ENCODE measurements at regions not wholly inside any gene's neighbourhood (a gene's known extent, or its start where the extent isn't known, plus 50 kb on each side); places are given as distances from the start of the nearest gene placed in this dataset.

DNA sequence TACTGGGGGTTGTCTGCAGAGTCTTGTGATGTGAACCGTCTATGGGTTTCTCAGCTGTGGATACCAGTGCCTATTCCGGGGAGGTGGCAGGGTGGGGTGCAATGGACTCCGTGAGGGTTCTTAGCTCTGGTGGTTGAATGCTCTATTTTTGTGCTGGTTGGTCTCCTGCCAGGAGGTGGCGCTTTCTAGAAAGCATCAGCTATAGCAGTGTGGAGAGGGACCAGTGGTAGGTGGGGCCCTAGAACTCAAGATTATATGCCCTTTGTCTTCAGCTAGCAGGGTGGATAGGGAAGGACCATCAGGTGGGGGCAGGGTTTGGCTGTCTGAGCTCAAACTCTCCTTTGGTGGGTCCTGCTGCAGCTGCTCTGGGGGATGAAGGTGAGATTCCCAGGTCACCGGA lies 127.3 kb upstream of the PLD5 start:
- FAIRE-seq: no peak

GRCh38 chr1:242641461-242641860 lies 117.0 kb upstream of the PLD5 start:
- DNase-seq (ENCODE audit: low read depth, low spot score): no peak
- no peaks in the 10 kb centered on the region for H3K27me3 ChIP-seq (ENCODE audit: control insufficient read depth, extremely low read depth, insufficient read depth, low read length)

More for the DNA sequence above, 127.3 kb upstream of the PLD5 start:
- Histone ChIP-seq H3K4me3 (ENCODE audit: control insufficient read depth in 2 of 3, extremely low read depth in 1 of 3, insufficient read depth in 2 of 3, low read depth in 1 of 3, low read length in 3 of 3) (no peak overlapping the region), H2AFZ (ENCODE audit: control insufficient read depth, low read length) (no peak overlapping the region), H3K4me1 (ENCODE audit: control insufficient read depth, extremely low read depth, insufficient read depth, low read length) (no peaks in the 10 kb centered on the region), H3K4me2 (ENCODE audit: control insufficient read depth, extremely low read depth, insufficient read depth, low read depth, low read length) (no peak overlapping the region), H3K79me2 (ENCODE audit: control insufficient read depth, insufficient read depth, low read length) (no peaks in the 10 kb centered on the region), H3K27ac (ENCODE audit: control insufficient read depth, insufficient read depth, low read length) (no peak overlapping the region), H4K20me1 (ENCODE audit: control insufficient read depth, extremely low read depth, insufficient read depth, low read length) (no peaks in the 10 kb centered on the region), H3K27me3 (ENCODE audit: control insufficient read depth, extremely low read depth, insufficient read depth, low read length) (no peaks in the 10 kb centered on the region), H3K36me3 (ENCODE audit: control insufficient read depth in 2 of 2, extremely low read depth in 1 of 2, insufficient read depth in 2 of 2, low read length in 2 of 2) (no peaks in the 10 kb centered on the region), H3K9me3 (ENCODE audit: control insufficient read depth, low read depth, low read length) (no peaks in the 10 kb centered on the region), H3K9ac (ENCODE audit: control insufficient read depth, extremely low read depth, insufficient read depth, low read length) (no peak overlapping the region), H3K9me1 (ENCODE audit: control insufficient read depth, extremely low read depth, insufficient read depth, low read length) (no peaks in the 10 kb centered on the region)
- DNase-seq (ENCODE audit: low read depth, low spot score): no peak
- no peak for TF ChIP-seq EZH2 (IDR thresholded peaks at IDR 0.05; ENCODE audit: low read length)
- TF ChIP-seq, protein P1, sequence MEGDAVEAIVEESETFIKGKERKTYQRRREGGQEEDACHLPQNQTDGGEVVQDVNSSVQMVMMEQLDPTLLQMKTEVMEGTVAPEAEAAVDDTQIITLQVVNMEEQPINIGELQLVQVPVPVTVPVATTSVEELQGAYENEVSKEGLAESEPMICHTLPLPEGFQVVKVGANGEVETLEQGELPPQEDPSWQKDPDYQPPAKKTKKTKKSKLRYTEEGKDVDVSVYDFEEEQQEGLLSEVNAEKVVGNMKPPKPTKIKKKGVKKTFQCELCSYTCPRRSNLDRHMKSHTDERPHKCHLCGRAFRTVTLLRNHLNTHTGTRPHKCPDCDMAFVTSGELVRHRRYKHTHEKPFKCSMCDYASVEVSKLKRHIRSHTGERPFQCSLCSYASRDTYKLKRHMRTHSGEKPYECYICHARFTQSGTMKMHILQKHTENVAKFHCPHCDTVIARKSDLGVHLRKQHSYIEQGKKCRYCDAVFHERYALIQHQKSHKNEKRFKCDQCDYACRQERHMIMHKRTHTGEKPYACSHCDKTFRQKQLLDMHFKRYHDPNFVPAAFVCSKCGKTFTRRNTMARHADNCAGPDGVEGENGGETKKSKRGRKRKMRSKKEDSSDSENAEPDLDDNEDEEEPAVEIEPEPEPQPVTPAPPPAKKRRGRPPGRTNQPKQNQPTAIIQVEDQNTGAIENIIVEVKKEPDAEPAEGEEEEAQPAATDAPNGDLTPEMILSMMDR (optimal IDR thresholded peaks at IDR 0.05 in 1 of 3, IDR thresholded peaks at IDR 0.05 in 1 of 3, conservative IDR thresholded peaks at IDR 0.05 in 1 of 3; ENCODE audit: extremely low read depth in 1 of 3, insufficient read depth in 2 of 3, low read length in 3 of 3): peak in 2 of 3 experiments; percentile 6 to 60
- dilution Hi-C loops (cut with MboI; ENCODE audit: extremely low pct_ligation_motif_present, low sequenced_read_pairs): no loop called here

More at GRCh38 chr1:242641461-242641860, 117.0 kb upstream of the PLD5 start:
- no peak for FAIRE-seq
- no peaks in the 10 kb centered on the region for H3K36me3 ChIP-seq (ENCODE audit: control insufficient read depth in 2 of 2, extremely low read depth in 1 of 2, insufficient read depth in 2 of 2, low read length in 2 of 2)
- H3K4me1 ChIP-seq (ENCODE audit: control insufficient read depth, extremely low read depth, insufficient read depth, low read length): no peaks in the 10 kb centered on the region
- no peak overlapping the region for H3K4me3 ChIP-seq (ENCODE audit: control insufficient read depth in 2 of 3, extremely low read depth in 1 of 3, insufficient read depth in 2 of 3, low read depth in 1 of 3, low read length in 3 of 3)
- no peak overlapping the region for H2AFZ ChIP-seq (ENCODE audit: control insufficient read depth, low read length)
- dilution Hi-C loops (cut with MboI; ENCODE audit: extremely low pct_ligation_motif_present, low sequenced_read_pairs): no loop called here
- H3K79me2 ChIP-seq (ENCODE audit: control insufficient read depth, insufficient read depth, low read length): no peaks in the 10 kb centered on the region
- H3K9ac ChIP-seq (ENCODE audit: control insufficient read depth, extremely low read depth, insufficient read depth, low read length): no peak overlapping the region
- no peak for TF ChIP-seq EZH2 (IDR thresholded peaks at IDR 0.05; ENCODE audit: low read length)
- TF ChIP-seq, protein P1 (optimal IDR thresholded peaks at IDR 0.05 in 1 of 3, IDR thresholded peaks at IDR 0.05 in 1 of 3, conservative IDR thresholded peaks at IDR 0.05 in 1 of 3; ENCODE audit: extremely low read depth in 1 of 3, insufficient read depth in 2 of 3, low read length in 3 of 3): no peak
- no peaks in the 10 kb centered on the region for H3K9me3 ChIP-seq (ENCODE audit: control insufficient read depth, low read depth, low read length)
- H3K4me2 ChIP-seq (ENCODE audit: control insufficient read depth, extremely low read depth, insufficient read depth, low read depth, low read length): no peak overlapping the region
- no peaks in the 10 kb centered on the region for H3K9me1 ChIP-seq (ENCODE audit: control insufficient read depth, extremely low read depth, insufficient read depth, low read length)
- H4K20me1 ChIP-seq (ENCODE audit: control insufficient read depth, extremely low read depth, insufficient read depth, low read length): no peaks in the 10 kb centered on the region
- no peak overlapping the region for H3K27ac ChIP-seq (ENCODE audit: control insufficient read depth, insufficient read depth, low read length)

Measured in keratinocyte (primary cell).